ENCODE measurements at regions not wholly inside any gene's neighbourhood (a gene's known extent, or its start where the extent isn't known, plus 50 kb on each side); places are given as distances from the start of the nearest gene placed in this dataset.

- no peak for DNase-seq
Observed at GRCh38 chrX:40484408-40485091, 96.2 kb upstream of the ATP6AP2 start.

- no peak for DNase-seq
Observed at GRCh38 chrX:40483502-40483901, 97.3 kb upstream of the ATP6AP2 start.

GRCh38 chrX:40479777-40480318 is 100.9 kb upstream of the ATP6AP2 start:
- no peak for DNase-seq

- no peak for DNase-seq
Observed at GRCh38 chrX:40478474-40479065, 102.2 kb upstream of the ATP6AP2 start.

GRCh38 chrX:40476958-40477357 is 103.8 kb upstream of the ATP6AP2 start:
- DNase-seq: no peak

GRCh38 chrX:40474645-40475044 is 106.1 kb upstream of the ATP6AP2 start:
- no peak for DNase-seq

GRCh38 chrX:40474205-40474626 is 106.6 kb upstream of the ATP6AP2 start:
- no peak for DNase-seq

- no peak for DNase-seq
Observed at GRCh38 chrX:40473460-40474204, 107.1 kb upstream of the ATP6AP2 start.

- peak; percentile 13 to 21 for DNase-seq
Observed at GRCh38 chrX:40471965-40472648, 108.7 kb upstream of the ATP6AP2 start.

GRCh38 chrX:40470830-40471429 is 109.8 kb upstream of the ATP6AP2 start:
- no peak for DNase-seq

- DNase-seq: no peak
Observed at GRCh38 chrX:40469316-40469715, 111.5 kb upstream of the ATP6AP2 start.

GRCh38 chrX:40468033-40468846 is 112.5 kb upstream of the ATP6AP2 start:
- DNase-seq: peak; percentile 30 to 55

GRCh38 chrX:40467454-40467853 is 113.3 kb upstream of the ATP6AP2 start:
- no peak for DNase-seq

- no peak for DNase-seq
Observed at GRCh38 chrX:40465735-40466551, 114.8 kb upstream of the ATP6AP2 start.

- DNase-seq: no peak
Observed at GRCh38 chrX:40462795-40463194, 118.0 kb upstream of the ATP6AP2 start.

- no peak for DNase-seq
Observed at GRCh38 chrX:40460926-40461325, 119.8 kb upstream of the ATP6AP2 start.

GRCh38 chrX:40459571-40460158 is 121.1 kb upstream of the ATP6AP2 start:
- no peak for DNase-seq

GRCh38 chrX:40457406-40457805 is 123.4 kb upstream of the ATP6AP2 start:
- no peak for DNase-seq

GRCh38 chrX:40452031-40452430 is 128.7 kb upstream of the ATP6AP2 start:
- no peak for DNase-seq

GRCh38 chrX:40449956-40450706 is 130.6 kb upstream of the ATP6AP2 start:
- DNase-seq: no peak

All from CD4-positive, alpha-beta T cell treated with Interleukin-4 for 1 hour (primary cell).